HepG2 (cell line): ENCODE measurements at regions not wholly inside any gene's neighbourhood (a gene's known extent, or its start where the extent isn't known, plus 50 kb on each side); places are given as distances from the start of the nearest gene placed in this dataset.

ENCODE experiments used
- ELF4 ChIP-seq: sonication (generic); formaldehyde crosslinking; IDR thresholded peaks from 2 replicates; pipeline ENCODE4 v1.5.0; 2020; ENCODE audit warnings: missing genetic modification reagents, mild to moderate bottlenecking, moderate library complexity, borderline replicate concordance
- FOXP1 ChIP-seq, 2 experiments: fragments of 450-650 bp in 1 of 2; IDR thresholded peaks; 2 replicates each; pipeline ENCODE4 v1.6.1; 2017 to 2018; ENCODE audit warnings: antibody characterized with exemption in 1 of 2
- HNRNPUL1 ChIP-seq: fragments of 200-400 bp; formaldehyde crosslinking; IDR thresholded peaks from 2 replicates; pipeline ENCODE4 v1.6.1; 2017; ENCODE audit warnings: low read depth, mild to moderate bottlenecking, low read length, moderate library complexity
- HOMEZ ChIP-seq: IDR thresholded peaks from 2 replicates; pipeline ENCODE4 v1.6.1; 2016; ENCODE audit warnings: low read depth
- MXD4 ChIP-seq: IDR thresholded peaks from 2 replicates; pipeline ENCODE4 v1.6.1; 2016; ENCODE audit warnings: mild to moderate bottlenecking, missing biosample characterization, missing genetic modification reagents
- NFE2L1 ChIP-seq: sonication (generic); formaldehyde crosslinking; IDR thresholded peaks from 2 replicates; pipeline ENCODE4 v1.4.0; 2020; ENCODE audit warnings: missing genetic modification reagents, mild to moderate bottlenecking, borderline replicate concordance
- RFXANK ChIP-seq: IDR thresholded peaks from 2 replicates; pipeline ENCODE4 v1.6.1; 2016
- SMAD3 ChIP-seq: sonication (generic); formaldehyde crosslinking; IDR thresholded peaks from 2 replicates; pipeline ENCODE4 v1.4.0; 2020; ENCODE audit warnings: missing genetic modification reagents
- STAT6 ChIP-seq: sonication (generic); formaldehyde crosslinking; IDR thresholded peaks from 2 replicates; pipeline ENCODE4 v1.4.0; 2020; ENCODE audit warnings: missing genetic modification reagents, mild to moderate bottlenecking, borderline replicate concordance
- ZFYVE20 ChIP-seq: sonication (generic); formaldehyde crosslinking; IDR thresholded peaks from 2 replicates; pipeline ENCODE4 v1.8.0; 2023; ENCODE audit warnings: low read depth, mild to moderate bottlenecking, moderate library complexity, missing genetic modification reagents, borderline replicate concordance
- ZNF24 ChIP-seq: fragments of 450-650 bp; IDR thresholded peaks from 2 replicates; pipeline ENCODE4 v1.6.1; 2017; ENCODE audit warnings: antibody characterized with exemption, mild to moderate bottlenecking
- ZNF263 ChIP-seq: sonication (generic); formaldehyde crosslinking; IDR thresholded peaks from 2 replicates; pipeline ENCODE4 v1.4.0; 2020; ENCODE audit warnings: missing genetic modification reagents
- ZNF280D ChIP-seq: sonication (generic); formaldehyde crosslinking; IDR thresholded peaks from 2 replicates; pipeline ENCODE4 v1.5.1; 2020; ENCODE audit warnings: mild to moderate bottlenecking, missing genetic modification reagents
- ZNF557 ChIP-seq: sonication (generic); formaldehyde crosslinking; IDR thresholded peaks from 2 replicates; pipeline ENCODE4 v1.4.0; 2020; ENCODE audit warnings: missing genetic modification reagents
- ZNF720 ChIP-seq: sonication (generic); formaldehyde crosslinking; IDR thresholded peaks from 2 replicates; pipeline ENCODE4 v1.4.0; 2020; ENCODE audit warnings: missing genetic modification reagents
- ZNF770 ChIP-seq: sonication (generic); formaldehyde crosslinking; IDR thresholded peaks from 2 replicates; pipeline ENCODE4 v1.5.0; 2020; ENCODE audit warnings: mild to moderate bottlenecking, missing genetic modification reagents
- ZNF83 ChIP-seq: sonication (generic); formaldehyde crosslinking; IDR thresholded peaks from 2 replicates; pipeline ENCODE4 v1.4.0; 2020; ENCODE audit warnings: missing genetic modification reagents, mild to moderate bottlenecking, borderline replicate concordance
- TF ChIP-seq, protein P1 (sequence below): IDR thresholded peaks from 2 replicates; pipeline ENCODE4 v1.6.1; 2016

- TF ChIP-seq HOMEZ (peak; percentile 63; the same call in 1 of the 2 replicates), ELF4 (CRISPR knock-in tag) (no peak), HNRNPUL1 (peak; percentile 85), RFXANK (CRISPR knock-in tag) (no peak), ZFYVE20 (CRISPR knock-in tag) (no peak), SMAD3 (CRISPR knock-in tag) (0 out of 2 replicates have a peak, but pooled peaks have one; percentile 36), NFE2L1 (CRISPR knock-in tag) (no peak), ZNF263 (no peak), ZNF24 (peak; percentile 87), STAT6 (CRISPR knock-in tag) (0 out of 2 replicates have a peak, but pooled peaks have one; percentile 54), ZNF720 (CRISPR knock-in tag) (no peak), FOXP1 (IDR thresholded peaks at IDR 0.05) (no peak), FOXP1 (CRISPR knock-in tag; IDR thresholded peaks at IDR 0.05) (peak; percentile 67), MXD4 (0 out of 2 replicates have a peak, but pooled peaks have one; percentile 40), ZNF83 (CRISPR knock-in tag) (no peak), ZNF770 (CRISPR knock-in tag) (no peak), ZNF280D (no peak), ZNF557 (CRISPR knock-in tag) (no peak)
- TF ChIP-seq, protein P1, sequence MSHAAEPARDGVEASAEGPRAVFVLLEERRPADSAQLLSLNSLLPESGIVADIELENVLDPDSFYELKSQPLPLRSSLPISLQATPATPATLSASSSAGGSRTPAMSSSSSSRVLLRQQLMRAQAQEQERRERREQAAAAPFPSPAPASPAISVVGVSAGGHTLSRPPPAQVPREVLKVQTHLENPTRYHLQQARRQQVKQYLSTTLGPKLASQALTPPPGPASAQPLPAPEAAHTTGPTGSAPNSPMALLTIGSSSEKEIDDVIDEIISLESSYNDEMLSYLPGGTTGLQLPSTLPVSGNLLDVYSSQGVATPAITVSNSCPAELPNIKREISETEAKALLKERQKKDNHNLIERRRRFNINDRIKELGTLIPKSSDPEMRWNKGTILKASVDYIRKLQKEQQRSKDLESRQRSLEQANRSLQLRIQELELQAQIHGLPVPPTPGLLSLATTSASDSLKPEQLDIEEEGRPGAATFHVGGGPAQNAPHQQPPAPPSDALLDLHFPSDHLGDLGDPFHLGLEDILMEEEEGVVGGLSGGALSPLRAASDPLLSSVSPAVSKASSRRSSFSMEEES (CRISPR knock-in tag): peak; percentile 18; the same call in 1 of the 2 replicates
Measured at GRCh38 chr10:58994226-58995057, 182.0 kb upstream of the PHYHIPL start (continued).
